SK-N-MC (cell line): ENCODE measurements at regions not wholly inside any gene's neighbourhood (a gene's known extent, or its start where the extent isn't known, plus 50 kb on each side); places are given as distances from the start of the nearest gene placed in this dataset.

ENCODE experiments used
- EZH2 ChIP-seq: fragments of 200-600 bp; sonication (generic); IDR thresholded peaks from one replicate; pipeline ENCODE4 v1.6.1; 2017; ENCODE audit warnings: antibody characterized with exemption
- FOXP2 ChIP-seq: optimal IDR thresholded peaks from 2 replicates; pipeline ENCODE3; 2011; ENCODE audit warnings: mild to moderate bottlenecking, moderate library complexity; ENCODE audit not compliant: insufficient read depth; ENCODE audit errors: extremely low read length, control extremely low read depth
- POLR2AphosphoS5 ChIP-seq: IDR thresholded peaks from 2 replicates; pipeline ENCODE4 v1.6.1; 2012; ENCODE audit warnings: mild to moderate bottlenecking, low read depth, low read length, borderline replicate concordance

DNA sequence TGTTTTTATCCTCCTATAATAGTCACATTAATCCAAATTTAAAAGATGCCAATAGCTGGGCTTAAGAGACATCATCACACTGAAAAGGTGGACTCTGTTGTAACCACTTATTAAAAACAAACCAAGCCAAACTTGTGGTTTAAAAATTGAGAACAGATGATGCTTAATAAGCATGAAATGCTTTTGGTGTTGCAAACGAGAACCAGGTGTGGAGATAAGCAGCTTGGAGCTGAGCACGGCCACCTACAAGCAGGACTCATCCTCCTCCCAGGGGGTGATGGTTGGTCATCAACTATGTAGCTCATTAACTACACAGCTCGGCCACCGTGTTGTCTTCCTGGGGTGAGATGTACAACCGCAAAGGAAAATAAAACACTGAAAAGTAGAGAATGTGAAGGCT lies 154.4 kb downstream of the NPR3 start:
- TF ChIP-seq POLR2AphosphoS5 (no peak), EZH2 (no peak), FOXP2 (no peak)
